ENCODE measurements at regions not wholly inside any gene's neighbourhood (a gene's known extent, or its start where the extent isn't known, plus 50 kb on each side); places are given as distances from the start of the nearest gene placed in this dataset.

DNA sequence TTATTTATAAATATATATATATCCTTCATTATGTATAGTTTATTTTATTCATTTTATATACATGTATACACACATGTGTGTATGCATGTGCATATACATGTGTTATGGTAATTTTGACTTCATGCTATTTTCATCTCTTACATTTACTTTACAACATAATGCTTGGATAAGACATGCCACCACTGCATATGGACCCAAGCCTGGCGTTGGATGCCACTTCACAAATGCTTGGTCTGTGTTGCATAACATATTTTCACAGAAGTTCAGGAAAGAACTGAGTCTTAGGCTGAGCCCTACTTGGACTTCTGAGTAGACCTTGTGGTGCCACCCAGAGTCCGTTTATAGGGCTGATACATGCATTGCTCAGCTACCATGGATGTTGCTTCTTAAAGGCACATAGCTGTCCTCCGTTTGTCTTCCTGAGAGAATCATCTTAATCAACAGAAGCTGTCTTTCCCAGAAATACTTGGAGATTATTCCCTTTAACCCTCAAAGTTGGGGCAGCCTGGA, 337.8 kb downstream of the BTBD3 start (continued):
- TF ChIP-seq, protein P1, sequence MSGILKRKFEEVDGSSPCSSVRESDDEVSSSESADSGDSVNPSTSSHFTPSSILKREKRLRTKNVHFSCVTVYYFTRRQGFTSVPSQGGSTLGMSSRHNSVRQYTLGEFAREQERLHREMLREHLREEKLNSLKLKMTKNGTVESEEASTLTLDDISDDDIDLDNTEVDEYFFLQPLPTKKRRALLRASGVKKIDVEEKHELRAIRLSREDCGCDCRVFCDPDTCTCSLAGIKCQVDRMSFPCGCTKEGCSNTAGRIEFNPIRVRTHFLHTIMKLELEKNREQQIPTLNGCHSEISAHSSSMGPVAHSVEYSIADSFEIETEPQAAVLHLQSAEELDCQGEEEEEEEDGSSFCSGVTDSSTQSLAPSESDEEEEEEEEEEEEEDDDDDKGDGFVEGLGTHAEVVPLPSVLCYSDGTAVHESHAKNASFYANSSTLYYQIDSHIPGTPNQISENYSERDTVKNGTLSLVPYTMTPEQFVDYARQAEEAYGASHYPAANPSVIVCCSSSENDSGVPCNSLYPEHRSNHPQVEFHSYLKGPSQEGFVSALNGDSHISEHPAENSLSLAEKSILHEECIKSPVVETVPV (CRISPR knock-in tag; IDR thresholded peaks at IDR 0.05), result no peak
- TF ChIP-seq SNAI2 (CRISPR knock-in tag; IDR thresholded peaks at IDR 0.05), result no peak
- TF ChIP-seq BACH2 (CRISPR knock-in tag; IDR thresholded peaks at IDR 0.05; ENCODE audit: borderline replicate concordance), result no peak
- TF ChIP-seq, protein P2, sequence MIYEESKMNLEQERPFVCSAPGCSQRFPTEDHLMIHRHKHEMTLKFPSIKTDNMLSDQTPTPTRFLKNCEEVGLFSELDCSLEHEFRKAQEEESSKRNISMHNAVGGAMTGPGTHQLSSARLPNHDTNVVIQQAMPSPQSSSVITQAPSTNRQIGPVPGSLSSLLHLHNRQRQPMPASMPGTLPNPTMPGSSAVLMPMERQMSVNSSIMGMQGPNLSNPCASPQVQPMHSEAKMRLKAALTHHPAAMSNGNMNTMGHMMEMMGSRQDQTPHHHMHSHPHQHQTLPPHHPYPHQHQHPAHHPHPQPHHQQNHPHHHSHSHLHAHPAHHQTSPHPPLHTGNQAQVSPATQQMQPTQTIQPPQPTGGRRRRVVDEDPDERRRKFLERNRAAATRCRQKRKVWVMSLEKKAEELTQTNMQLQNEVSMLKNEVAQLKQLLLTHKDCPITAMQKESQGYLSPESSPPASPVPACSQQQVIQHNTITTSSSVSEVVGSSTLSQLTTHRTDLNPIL (CRISPR knock-in tag; IDR thresholded peaks at IDR 0.05; ENCODE audit: low read depth), result no peak
- no peak for TF ChIP-seq PPARA (CRISPR knock-in tag; IDR thresholded peaks at IDR 0.05; ENCODE audit: borderline replicate concordance)

DNA sequence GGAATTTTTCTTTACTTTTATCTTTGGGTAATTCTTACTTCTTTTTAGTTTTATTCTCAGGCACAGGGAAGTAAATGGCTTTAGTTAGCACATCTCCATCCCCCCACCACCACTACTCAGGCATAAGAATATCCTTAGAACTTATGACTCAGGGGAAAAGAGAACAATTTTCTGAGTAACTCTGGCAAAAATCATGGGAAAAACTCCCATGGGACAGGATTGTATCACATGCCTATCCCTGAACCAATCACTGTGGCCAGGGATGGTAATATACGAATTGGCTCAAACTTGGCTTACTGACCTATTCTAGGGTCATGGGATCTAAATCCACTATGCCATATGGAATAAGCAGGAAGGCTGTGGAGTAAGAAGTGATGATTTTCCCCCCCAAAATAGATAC, 339.1 kb downstream of the BTBD3 start:
- TF ChIP-seq ISL1 (CRISPR knock-in tag; IDR thresholded peaks at IDR 0.05) (no peak), CSDC2 (CRISPR knock-in tag; IDR thresholded peaks at IDR 0.05) (no peak), ZNF70 (CRISPR knock-in tag; IDR thresholded peaks at IDR 0.05) (no peak), SNAI2 (CRISPR knock-in tag; IDR thresholded peaks at IDR 0.05) (no peak), GLIS3 (CRISPR knock-in tag; IDR thresholded peaks at IDR 0.05) (no peak), ARNTL (CRISPR knock-in tag; IDR thresholded peaks at IDR 0.05; ENCODE audit: borderline replicate concordance, low read depth) (no peak), TCF4 (CRISPR knock-in tag; IDR thresholded peaks at IDR 0.05; ENCODE audit: borderline replicate concordance) (no peak), ZFP30 (CRISPR knock-in tag; IDR thresholded peaks at IDR 0.05) (no peak), ZNF565 (CRISPR knock-in tag; conservative IDR thresholded peaks at IDR 0.05; ENCODE audit: low read depth) (no peak), ZNF8 (CRISPR knock-in tag; IDR thresholded peaks at IDR 0.05) (no peak), OSR1 (CRISPR knock-in tag; IDR thresholded peaks at IDR 0.05) (no peak)
- TF ChIP-seq, protein P1 (CRISPR knock-in tag; IDR thresholded peaks at IDR 0.05), result no peak
- TF ChIP-seq, protein P3, sequence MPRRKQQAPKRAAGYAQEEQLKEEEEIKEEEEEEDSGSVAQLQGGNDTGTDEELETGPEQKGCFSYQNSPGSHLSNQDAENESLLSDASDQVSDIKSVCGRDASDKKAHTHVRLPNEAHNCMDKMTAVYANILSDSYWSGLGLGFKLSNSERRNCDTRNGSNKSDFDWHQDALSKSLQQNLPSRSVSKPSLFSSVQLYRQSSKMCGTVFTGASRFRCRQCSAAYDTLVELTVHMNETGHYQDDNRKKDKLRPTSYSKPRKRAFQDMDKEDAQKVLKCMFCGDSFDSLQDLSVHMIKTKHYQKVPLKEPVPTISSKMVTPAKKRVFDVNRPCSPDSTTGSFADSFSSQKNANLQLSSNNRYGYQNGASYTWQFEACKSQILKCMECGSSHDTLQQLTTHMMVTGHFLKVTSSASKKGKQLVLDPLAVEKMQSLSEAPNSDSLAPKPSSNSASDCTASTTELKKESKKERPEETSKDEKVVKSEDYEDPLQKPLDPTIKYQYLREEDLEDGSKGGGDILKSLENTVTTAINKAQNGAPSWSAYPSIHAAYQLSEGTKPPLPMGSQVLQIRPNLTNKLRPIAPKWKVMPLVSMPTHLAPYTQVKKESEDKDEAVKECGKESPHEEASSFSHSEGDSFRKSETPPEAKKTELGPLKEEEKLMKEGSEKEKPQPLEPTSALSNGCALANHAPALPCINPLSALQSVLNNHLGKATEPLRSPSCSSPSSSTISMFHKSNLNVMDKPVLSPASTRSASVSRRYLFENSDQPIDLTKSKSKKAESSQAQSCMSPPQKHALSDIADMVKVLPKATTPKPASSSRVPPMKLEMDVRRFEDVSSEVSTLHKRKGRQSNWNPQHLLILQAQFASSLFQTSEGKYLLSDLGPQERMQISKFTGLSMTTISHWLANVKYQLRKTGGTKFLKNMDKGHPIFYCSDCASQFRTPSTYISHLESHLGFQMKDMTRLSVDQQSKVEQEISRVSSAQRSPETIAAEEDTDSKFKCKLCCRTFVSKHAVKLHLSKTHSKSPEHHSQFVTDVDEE (CRISPR knock-in tag; IDR thresholded peaks at IDR 0.05), result no peak
- TF ChIP-seq, protein P4, sequence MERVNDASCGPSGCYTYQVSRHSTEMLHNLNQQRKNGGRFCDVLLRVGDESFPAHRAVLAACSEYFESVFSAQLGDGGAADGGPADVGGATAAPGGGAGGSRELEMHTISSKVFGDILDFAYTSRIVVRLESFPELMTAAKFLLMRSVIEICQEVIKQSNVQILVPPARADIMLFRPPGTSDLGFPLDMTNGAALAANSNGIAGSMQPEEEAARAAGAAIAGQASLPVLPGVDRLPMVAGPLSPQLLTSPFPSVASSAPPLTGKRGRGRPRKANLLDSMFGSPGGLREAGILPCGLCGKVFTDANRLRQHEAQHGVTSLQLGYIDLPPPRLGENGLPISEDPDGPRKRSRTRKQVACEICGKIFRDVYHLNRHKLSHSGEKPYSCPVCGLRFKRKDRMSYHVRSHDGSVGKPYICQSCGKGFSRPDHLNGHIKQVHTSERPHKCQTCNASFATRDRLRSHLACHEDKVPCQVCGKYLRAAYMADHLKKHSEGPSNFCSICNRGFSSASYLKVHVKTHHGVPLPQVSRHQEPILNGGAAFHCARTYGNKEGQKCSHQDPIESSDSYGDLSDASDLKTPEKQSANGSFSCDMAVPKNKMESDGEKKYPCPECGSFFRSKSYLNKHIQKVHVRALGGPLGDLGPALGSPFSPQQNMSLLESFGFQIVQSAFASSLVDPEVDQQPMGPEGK (CRISPR knock-in tag; IDR thresholded peaks at IDR 0.05; ENCODE audit: borderline replicate concordance), result no peak
- TF ChIP-seq, protein P2 (CRISPR knock-in tag; IDR thresholded peaks at IDR 0.05; ENCODE audit: low read depth), result no peak

DNA sequence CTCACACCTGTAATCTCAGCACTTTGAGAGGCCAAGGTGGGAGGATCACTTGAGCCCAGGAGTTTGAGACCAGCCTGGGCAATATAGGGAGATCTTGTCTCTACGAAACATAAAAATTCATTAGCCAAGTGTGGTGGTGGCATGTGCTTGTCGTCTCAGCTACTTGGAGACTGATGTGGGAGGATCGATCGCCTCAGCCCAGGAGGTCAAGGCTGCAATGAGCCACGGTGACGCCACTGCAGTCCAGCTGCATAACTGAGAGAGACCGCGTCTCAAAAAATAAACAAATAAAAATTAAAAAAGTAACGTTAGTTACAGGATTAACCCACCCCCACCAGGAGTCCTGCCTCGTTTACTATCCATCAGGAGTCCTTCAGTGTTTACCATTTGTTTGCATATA, 345.1 kb downstream of the BTBD3 start:
- ATAC-seq, result no peak
- TF ChIP-seq CSDC2 (CRISPR knock-in tag; IDR thresholded peaks at IDR 0.05) (no peak), ZFP3 (CRISPR knock-in tag; IDR thresholded peaks at IDR 0.05) (no peak), ZC3H10 (CRISPR knock-in tag; IDR thresholded peaks at IDR 0.05) (no peak), ESRRG (CRISPR knock-in tag; IDR thresholded peaks at IDR 0.05) (no peak), OSR1 (CRISPR knock-in tag; IDR thresholded peaks at IDR 0.05) (no peak), ISL1 (CRISPR knock-in tag; IDR thresholded peaks at IDR 0.05) (no peak), SNAI2 (CRISPR knock-in tag; IDR thresholded peaks at IDR 0.05) (no peak)
- TF ChIP-seq, protein P3 (CRISPR knock-in tag; IDR thresholded peaks at IDR 0.05), result no peak
- TF ChIP-seq, protein P1 (CRISPR knock-in tag; IDR thresholded peaks at IDR 0.05), result no peak
- TF ChIP-seq, protein P5, sequence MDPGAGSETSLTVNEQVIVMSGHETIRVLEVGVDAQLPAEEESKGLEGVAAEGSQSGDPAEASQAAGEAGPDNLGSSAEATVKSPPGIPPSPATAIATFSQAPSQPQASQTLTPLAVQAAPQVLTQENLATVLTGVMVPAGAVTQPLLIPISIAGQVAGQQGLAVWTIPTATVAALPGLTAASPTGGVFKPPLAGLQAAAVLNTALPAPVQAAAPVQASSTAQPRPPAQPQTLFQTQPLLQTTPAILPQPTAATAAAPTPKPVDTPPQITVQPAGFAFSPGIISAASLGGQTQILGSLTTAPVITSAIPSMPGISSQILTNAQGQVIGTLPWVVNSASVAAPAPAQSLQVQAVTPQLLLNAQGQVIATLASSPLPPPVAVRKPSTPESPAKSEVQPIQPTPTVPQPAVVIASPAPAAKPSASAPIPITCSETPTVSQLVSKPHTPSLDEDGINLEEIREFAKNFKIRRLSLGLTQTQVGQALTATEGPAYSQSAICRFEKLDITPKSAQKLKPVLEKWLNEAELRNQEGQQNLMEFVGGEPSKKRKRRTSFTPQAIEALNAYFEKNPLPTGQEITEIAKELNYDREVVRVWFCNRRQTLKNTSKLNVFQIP (CRISPR knock-in tag; IDR thresholded peaks at IDR 0.05; ENCODE audit: borderline replicate concordance, low read depth), result no peak

More for the DNA sequence above, 339.1 kb downstream of the BTBD3 start:
- no peak for ATAC-seq
